NOMO-1 (cell line): ENCODE measurements at regions not wholly inside any gene's neighbourhood (a gene's known extent, or its start where the extent isn't known, plus 50 kb on each side); places are given as distances from the start of the nearest gene placed in this dataset.

ENCODE experiments used
- DNase-seq, 2 experiments: peaks; one replicate each; lab custom pipeline; 2025; ENCODE audit not compliant: unreplicated experiment in 2 of 2; lab: John Stamatoyannopoulos, UW

- DNase-seq, result no peak
Observed at GRCh38 chr16:73547552-73548403, 499.9 kb upstream of the ZFHX3 start.

- DNase-seq, result no peak
Observed at GRCh38 chr16:73546341-73546845, 498.5 kb upstream of the ZFHX3 start.

- DNase-seq, result no peak
Observed at GRCh38 chr16:73545755-73546154, 497.8 kb upstream of the ZFHX3 start.

GRCh38 chr16:73545290-73545689 lies 497.4 kb upstream of the ZFHX3 start:
- DNase-seq, result no peak

GRCh38 chr16:73544826-73545225 lies 496.9 kb upstream of the ZFHX3 start:
- no peak for DNase-seq

GRCh38 chr16:73543970-73544599 lies 496.2 kb upstream of the ZFHX3 start:
- DNase-seq, result no peak

GRCh38 chr16:73543331-73543969 lies 495.5 kb upstream of the ZFHX3 start:
- no peak for DNase-seq

GRCh38 chr16:73542885-73543284 lies 495.0 kb upstream of the ZFHX3 start:
- DNase-seq, result no peak

GRCh38 chr16:73537921-73538320 lies 490.0 kb upstream of the ZFHX3 start:
- no peak for DNase-seq

- no peak for DNase-seq
Observed at GRCh38 chr16:73536931-73537330, 489.0 kb upstream of the ZFHX3 start.

GRCh38 chr16:73531021-73531420 lies 483.1 kb upstream of the ZFHX3 start:
- no peak for DNase-seq

- no peak for DNase-seq
Observed at GRCh38 chr16:73530529-73530928, 482.6 kb upstream of the ZFHX3 start.

- DNase-seq, result no peak
Observed at GRCh38 chr16:73529303-73530012, 481.5 kb upstream of the ZFHX3 start.

GRCh38 chr16:73527187-73527586 lies 479.3 kb upstream of the ZFHX3 start:
- no peak for DNase-seq

GRCh38 chr16:73526011-73526804 lies 478.3 kb upstream of the ZFHX3 start:
- DNase-seq, result no peak

- DNase-seq, result no peak
Observed at GRCh38 chr16:73523209-73523608, 475.3 kb upstream of the ZFHX3 start.

- no peak for DNase-seq
Observed at GRCh38 chr16:73521499-73521898, 473.6 kb upstream of the ZFHX3 start.

- no peak for DNase-seq
Observed at GRCh38 chr16:73515616-73516015, 467.7 kb upstream of the ZFHX3 start.

- no peak for DNase-seq
Observed at GRCh38 chr16:73510852-73511251, 462.9 kb upstream of the ZFHX3 start.

GRCh38 chr16:73506568-73507056 lies 458.7 kb upstream of the ZFHX3 start:
- no peak for DNase-seq
